SK-N-MC (cell line): ENCODE measurements at regions not wholly inside any gene's neighbourhood (a gene's known extent, or its start where the extent isn't known, plus 50 kb on each side); places are given as distances from the start of the nearest gene placed in this dataset.

Experiments
- EZH2 ChIP-seq: fragments of 200-600 bp; sonication (generic); IDR thresholded peaks from one replicate; pipeline ENCODE4 v1.6.1; 2017; ENCODE audit warnings: antibody characterized with exemption
- FOXP2 ChIP-seq: optimal IDR thresholded peaks from 2 replicates; pipeline ENCODE3; 2011; ENCODE audit warnings: mild to moderate bottlenecking, moderate library complexity; ENCODE audit not compliant: insufficient read depth; ENCODE audit errors: extremely low read length, control extremely low read depth
- POLR2AphosphoS5 ChIP-seq: IDR thresholded peaks from 2 replicates; pipeline ENCODE4 v1.6.1; 2012; ENCODE audit warnings: mild to moderate bottlenecking, low read depth, low read length, borderline replicate concordance

DNA sequence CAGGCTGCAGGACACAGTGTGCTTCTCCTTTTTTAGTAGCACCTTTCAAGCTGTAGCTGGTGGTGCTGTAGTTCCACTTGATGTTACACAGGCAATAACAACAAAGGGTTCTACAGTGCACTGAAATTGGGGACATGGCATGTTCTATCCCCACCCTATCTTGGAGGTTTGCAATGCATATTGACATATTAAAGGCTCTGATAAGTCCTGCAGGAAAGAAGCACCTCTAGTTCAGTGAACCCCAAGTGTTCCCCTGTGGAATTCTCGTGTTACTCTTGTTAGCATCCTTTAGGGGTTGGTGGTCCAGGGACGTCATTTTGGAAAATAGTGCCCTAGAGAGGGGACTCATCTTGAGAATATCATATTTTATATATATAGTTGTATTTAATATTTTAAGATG is 337.6 kb downstream of the DHX35 start:
- no peak for TF ChIP-seq EZH2
- no peak for TF ChIP-seq POLR2AphosphoS5
- no peak for TF ChIP-seq FOXP2
